Stimulated activated naive CD4-positive, alpha-beta T cell treated with Interleukin-2 at 50 U/mL for 16 hours (primary cell): ENCODE measurements at regions not wholly inside any gene's neighbourhood (a gene's known extent, or its start where the extent isn't known, plus 50 kb on each side); places are given as distances from the start of the nearest gene placed in this dataset.
"Not testable (repeated sequence)": the region's sequence is repeated elsewhere in the genome, so short reads cannot be mapped to it uniquely, and the experiment has no call there.

Experiments
- DNase-seq: peaks from one replicate; lab custom pipeline; 2025; lab: John Stamatoyannopoulos, UW

DNA sequence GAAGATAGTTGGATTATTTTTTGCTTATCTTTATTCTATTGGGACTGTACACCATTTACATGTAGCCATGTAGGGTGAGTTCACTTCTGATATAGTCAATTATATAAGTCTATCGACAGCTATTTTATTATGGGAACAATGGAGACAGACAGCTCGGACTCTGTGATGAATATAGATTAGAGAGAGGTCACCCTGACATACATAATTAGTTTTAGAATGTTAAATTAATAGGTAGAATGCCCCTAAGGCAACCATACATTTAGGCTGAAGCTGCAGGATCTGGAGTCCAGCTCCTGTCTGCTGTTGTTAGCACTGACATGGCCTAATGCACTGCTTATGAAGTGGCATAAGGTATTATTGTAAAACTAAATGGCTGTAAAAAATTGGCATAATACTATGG lies 700.8 kb downstream of the MAT2B start:
- DNase-seq = no peak

DNA sequence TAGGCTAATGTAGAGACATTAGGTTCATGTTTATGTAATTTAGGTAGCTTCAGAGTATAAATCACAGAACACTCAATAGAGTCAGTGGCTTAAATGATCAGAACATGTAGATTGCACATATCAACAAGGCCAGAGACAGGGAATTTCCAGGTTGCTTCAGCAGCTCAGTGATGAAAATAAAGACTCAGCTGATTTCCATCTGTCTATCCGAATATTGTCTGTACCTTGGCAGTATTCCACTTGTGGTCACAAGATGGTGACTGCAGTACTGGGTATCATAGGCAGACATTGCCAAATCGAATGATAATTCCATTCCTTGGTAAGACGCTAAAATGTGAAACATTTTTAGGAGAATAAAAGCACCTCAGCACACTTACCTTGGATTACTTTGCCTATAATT lies 702.2 kb downstream of the MAT2B start:
- no peak for DNase-seq

GRCh38 chr5:164210491-164210890 lies 705.1 kb downstream of the MAT2B start:
- DNase-seq = no peak

DNA sequence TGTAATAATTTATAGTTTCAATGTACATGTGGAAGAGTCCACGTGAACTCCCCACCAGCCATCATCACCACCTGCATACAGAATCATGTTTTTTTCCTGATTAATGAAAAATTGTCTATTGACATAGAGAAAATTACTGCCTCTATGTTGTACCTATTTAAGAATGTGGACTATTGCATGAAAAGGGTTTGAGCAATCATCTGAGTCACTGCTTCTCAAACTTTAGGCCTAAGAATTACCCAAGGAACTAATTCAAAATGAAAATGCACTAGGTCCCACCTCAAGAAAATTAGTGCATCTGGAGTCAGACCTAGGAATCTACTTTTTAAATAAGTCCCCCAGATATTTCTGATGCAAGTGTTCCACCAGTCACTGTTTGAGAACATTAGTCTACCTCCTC lies 709.3 kb downstream of the MAT2B start:
- no peak for DNase-seq

GRCh38 chr5:164217464-164217863 lies 712.0 kb downstream of the MAT2B start:
- DNase-seq = no peak

DNA sequence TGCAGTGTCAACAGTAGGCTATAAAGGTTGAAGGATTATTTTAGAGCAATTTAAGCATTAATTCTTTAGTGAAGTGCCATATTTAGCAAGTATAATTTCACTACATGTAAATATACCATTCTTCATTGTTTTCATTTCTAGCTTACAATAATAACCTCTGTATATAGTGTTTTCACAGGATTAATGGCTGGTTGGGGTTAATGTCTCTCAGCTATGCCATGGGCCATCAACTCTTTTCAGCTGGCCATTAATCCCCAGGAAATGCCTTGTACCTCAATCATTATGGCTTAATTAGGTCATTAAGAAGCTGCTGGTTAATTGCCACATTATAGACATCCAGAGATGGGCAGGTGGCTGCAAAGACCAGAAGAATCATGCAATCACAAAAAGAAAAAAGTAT lies 715.1 kb downstream of the MAT2B start:
- no peak for DNase-seq

- DNase-seq = no peak
Measured at GRCh38 chr5:164224236-164224635, 718.8 kb downstream of the MAT2B start.

GRCh38 chr5:164224772-164225171 lies 719.4 kb downstream of the MAT2B start:
- no peak for DNase-seq

DNA sequence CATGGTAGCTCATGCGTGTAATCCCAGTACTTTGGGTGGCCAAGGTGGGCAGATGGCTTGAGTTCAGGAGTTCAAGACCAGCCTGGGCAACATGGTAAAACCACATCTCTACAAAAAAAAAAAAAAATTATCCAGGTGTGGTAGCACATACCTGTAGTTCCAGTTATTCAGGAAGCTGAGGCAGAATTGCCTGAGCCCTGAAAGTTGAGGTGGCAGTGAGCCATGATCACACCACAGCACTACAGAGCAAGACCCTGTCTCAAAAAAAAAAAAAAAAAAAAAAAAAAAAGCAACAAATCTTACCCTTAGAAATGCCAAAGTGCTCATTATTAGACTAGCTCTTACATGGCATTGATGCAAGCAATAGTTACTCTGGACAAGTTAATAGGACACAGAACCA lies 724.9 kb downstream of the MAT2B start:
- DNase-seq = no peak

DNA sequence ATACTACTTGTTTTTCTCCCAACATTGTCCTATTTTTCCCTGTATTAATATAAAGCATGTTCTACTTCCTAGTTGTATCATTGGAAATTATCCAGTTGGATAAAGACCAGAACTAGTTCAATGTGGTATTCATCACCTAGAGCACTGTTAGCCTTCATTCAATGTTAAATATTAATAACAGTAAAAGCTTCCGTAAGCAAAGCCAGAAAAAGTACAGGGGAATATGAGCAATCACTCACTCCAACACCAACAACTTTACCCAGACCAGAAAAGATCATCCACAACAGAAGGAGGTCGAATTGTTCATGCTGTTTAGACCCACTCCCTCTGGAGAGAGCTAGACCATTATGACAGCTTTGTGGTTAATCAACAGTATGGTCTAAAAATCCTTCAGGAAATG lies 728.4 kb downstream of the MAT2B start:
- DNase-seq = no peak

DNA sequence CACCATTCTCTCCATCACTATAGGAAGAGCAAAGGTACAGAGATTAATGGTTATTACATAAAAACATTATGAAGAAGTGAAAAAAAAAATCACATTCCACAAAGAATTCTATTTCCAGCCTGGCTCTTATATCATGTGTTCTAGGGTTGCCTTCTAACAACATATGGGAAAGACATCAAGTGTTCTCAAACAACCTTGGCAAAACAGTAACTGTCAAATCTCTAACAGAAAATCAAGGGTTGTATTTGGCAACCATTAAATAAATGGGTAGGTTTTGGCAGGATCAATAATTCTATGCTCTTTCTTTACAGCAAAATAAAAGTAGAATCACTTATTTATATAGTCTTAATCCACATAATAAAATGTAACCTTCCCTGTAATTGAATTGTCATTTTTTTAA lies 728.9 kb downstream of the MAT2B start:
- no peak for DNase-seq

DNA sequence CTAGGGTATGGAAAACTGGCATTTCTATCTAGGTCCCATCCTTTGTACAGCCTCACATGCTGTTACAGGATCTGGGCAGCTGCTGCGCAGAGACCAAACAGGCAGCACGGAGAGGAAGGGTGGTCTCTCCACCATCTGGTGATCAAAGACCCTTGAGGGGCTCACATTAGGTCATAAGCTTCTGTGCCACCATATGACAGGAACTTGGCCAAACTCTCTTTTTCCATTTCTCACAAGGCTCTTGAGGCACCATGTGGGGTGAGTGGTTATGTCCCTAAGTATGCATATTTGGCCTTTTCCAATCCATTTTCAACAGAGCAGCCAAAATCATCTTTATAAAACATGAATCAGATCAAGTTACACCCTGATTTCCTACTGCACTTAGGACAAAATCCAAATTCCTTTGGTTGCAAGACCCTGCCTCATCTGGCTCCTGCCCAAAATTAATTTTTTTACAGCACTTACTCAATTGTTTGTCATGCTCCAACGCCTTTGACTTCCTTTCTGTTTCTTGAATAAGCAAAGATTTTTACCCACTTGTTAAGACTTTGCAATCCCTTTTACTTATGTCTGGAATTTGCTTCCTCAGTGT lies 730.0 kb downstream of the MAT2B start:
- no peak for DNase-seq

DNA sequence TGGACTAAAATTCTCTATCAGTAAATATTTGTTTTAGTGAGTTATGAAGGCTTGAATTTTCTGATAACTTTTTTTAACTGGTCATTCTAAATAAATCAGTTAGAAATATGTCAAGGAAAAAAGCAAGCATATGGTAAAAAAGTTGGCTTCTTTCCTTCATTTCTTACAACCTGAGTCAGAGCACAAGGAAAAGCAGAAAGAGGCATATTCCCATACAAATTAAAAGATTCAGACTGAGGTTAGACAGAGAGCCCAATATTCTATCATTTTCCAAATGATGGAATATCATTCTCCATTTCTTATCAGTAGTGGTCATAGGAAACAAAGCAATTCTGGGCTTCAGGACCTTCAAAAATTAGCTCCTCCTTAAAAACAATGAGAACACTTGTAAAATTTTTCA lies 732.1 kb downstream of the MAT2B start:
- DNase-seq = no peak

DNA sequence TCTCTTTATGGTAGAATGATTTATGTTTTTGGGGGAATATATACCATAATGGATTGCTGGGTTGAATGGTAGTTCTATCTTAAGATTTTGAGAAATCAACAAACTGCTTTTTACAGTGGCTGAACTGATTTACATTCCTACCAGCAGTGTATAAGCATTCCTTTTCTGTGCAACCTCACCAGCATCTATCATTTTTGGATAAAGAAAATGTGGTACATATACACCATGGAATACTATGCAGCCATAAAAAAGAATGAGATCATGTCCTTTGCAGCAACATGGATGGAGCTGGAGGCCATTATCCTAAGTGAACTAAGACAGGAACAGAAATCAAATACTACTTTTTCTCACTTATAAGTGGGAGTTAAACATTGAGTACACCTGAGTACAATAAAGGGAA lies 746.4 kb downstream of the MAT2B start:
- DNase-seq = not testable (repeated sequence)

- DNase-seq = no peak
Measured at GRCh38 chr5:164253764-164254163, 748.3 kb downstream of the MAT2B start.

- DNase-seq = no peak
Measured at GRCh38 chr5:164255598-164256213, 750.3 kb downstream of the MAT2B start.

- DNase-seq = no peak
Measured at GRCh38 chr5:164256351-164256750, 750.9 kb downstream of the MAT2B start.

DNA sequence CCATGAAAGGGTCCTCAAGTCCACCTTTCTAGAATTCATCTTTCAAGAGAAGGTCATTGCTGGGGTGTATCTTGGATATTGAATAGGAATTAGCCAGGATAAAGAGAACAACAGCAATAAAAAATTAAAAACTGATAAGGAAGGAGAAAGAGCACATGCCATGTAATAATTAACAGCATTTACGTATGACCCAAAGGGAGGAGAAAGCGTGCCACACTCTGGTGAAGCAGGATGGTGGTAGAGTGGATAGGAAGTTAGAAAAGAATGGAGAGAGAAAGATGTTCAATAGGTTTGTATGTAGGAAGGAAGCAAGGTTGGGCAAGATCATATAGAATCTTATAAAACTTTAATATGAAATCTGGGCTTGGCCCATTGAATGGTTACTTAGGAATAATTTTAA lies 751.5 kb downstream of the MAT2B start:
- no peak for DNase-seq

- no peak for DNase-seq
Measured at GRCh38 chr5:164265566-164265965, 760.1 kb downstream of the MAT2B start.

DNA sequence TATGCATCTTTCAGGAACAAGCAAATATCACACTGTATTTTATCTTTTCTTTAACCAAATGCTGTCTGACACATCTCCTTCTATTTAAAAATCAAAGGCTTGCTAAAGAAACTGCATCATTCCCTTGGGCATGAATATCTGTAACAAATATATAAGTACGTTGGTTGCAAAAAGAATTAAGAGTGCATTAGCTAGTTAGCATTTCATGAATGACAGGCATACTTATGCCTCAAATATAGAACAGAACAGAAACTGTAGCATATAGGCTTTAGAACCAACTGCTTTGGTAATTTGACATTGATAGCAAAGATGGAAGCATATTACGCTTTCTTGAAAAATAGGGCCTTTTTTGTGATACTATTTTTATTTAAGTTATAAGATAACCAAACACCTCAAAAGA lies 761.2 kb downstream of the MAT2B start:
- no peak for DNase-seq

DNA sequence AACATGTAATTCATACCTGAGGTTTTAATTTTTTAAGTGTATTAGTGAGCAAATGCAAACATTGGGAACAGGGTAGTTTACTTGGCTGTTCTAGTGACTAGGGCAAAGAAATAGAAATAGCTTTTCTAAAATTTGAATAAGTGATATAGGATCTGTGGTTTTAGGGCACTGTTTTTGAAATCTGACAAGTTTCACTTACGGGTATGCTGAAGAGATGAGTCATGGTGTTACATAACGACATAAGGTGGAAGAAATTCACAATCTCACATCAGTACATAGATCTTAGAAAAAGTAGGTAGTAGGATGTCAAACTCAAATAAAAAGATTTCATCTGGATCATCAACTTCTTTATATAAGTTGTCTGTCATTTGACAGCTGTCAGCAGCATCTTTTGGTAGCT lies 772.3 kb downstream of the MAT2B start:
- DNase-seq = no peak

GRCh38 chr5:164289526-164289925 lies 784.1 kb downstream of the MAT2B start:
- no peak for DNase-seq

DNA sequence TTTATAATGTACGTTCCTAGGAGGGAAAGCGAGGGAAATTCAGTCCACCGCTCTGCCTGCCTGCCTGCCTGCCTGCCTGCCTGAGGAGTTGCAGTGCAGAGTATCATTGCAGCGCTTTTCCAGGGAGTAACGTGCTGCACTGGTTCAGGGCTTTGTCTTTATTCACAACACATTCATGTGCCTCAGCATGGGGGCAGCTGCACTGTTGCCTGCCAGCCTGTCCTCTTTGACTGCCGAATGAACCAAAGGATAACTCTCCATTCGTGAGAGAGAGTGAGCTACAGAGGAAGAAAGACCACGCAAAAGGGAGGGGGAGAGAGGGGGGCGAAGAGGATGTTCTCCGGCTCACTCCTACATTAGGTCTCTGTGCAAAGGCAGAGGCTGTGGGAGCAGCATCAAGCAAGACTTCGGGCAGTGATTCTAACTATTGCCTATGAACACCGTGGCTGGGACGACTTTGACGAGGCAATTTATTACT lies 791.2 kb downstream of the MAT2B start:
- DNase-seq = no peak

DNA sequence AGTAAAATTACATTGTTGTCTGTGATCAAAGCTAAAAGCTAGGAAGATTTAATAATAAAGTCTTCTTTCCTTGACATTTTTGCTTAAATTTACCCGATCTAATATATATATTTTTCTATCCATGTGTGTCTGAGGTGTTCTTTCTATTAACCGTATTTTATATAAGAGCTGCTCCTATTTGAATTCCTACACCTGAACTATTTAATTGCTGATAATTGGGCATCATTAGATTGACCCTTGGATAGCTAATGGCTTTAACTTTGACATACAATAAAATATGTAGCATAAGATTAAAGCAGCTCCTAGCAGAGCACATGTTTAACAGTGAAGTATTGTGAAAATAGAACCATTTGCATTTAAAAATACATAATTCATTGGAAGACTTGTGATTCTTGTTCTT lies 792.7 kb downstream of the MAT2B start:
- DNase-seq = no peak
